ENCODE measurements at regions not wholly inside any gene's neighbourhood (a gene's known extent, or its start where the extent isn't known, plus 50 kb on each side); places are given as distances from the start of the nearest gene placed in this dataset.

- TF ChIP-seq, protein P1, sequence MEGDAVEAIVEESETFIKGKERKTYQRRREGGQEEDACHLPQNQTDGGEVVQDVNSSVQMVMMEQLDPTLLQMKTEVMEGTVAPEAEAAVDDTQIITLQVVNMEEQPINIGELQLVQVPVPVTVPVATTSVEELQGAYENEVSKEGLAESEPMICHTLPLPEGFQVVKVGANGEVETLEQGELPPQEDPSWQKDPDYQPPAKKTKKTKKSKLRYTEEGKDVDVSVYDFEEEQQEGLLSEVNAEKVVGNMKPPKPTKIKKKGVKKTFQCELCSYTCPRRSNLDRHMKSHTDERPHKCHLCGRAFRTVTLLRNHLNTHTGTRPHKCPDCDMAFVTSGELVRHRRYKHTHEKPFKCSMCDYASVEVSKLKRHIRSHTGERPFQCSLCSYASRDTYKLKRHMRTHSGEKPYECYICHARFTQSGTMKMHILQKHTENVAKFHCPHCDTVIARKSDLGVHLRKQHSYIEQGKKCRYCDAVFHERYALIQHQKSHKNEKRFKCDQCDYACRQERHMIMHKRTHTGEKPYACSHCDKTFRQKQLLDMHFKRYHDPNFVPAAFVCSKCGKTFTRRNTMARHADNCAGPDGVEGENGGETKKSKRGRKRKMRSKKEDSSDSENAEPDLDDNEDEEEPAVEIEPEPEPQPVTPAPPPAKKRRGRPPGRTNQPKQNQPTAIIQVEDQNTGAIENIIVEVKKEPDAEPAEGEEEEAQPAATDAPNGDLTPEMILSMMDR (conservative IDR thresholded peaks at IDR 0.05; ENCODE audit: low read depth, low read length): no peak
- TF ChIP-seq EZH2 (IDR thresholded peaks at IDR 0.05; ENCODE audit: low read length, unreplicated experiment) (no peak), EZH2phosphoT487 (IDR thresholded peaks at IDR 0.05; ENCODE audit: borderline replicate concordance, low read length) (no peak)
Observed at GRCh38 chr1:232105561-232105960, 479.0 kb downstream of the DISC1 start.

Data from PC-3 (cell line).